Renal pelvis (tissue), 1 donor: ENCODE measurements at regions not wholly inside any gene's neighbourhood (a gene's known extent, or its start where the extent isn't known, plus 50 kb on each side); places are given as distances from the start of the nearest gene placed in this dataset.
"Not testable (repeated sequence)": the region's sequence is repeated elsewhere in the genome, so short reads cannot be mapped to it uniquely, and the experiment has no call there.

Experiments
- DNase-seq: peaks from one replicate; pipeline ENCODE4 v3.0.0-alpha.2; 2013

GRCh38 chr3:140752499-140752898 lies 74.6 kb downstream of the TRIM42 start:
- no peak for DNase-seq

- peak; percentile 7 for DNase-seq
Measured at GRCh38 chr3:140753865-140754754, 76.2 kb downstream of the TRIM42 start.

GRCh38 chr3:140754936-140755335 lies 77.1 kb downstream of the TRIM42 start:
- DNase-seq: peak; percentile 9

GRCh38 chr3:140756240-140757016 lies 78.6 kb downstream of the TRIM42 start:
- no peak for DNase-seq

GRCh38 chr3:140758791-140759444 lies 81.1 kb downstream of the TRIM42 start:
- DNase-seq: no peak

GRCh38 chr3:140760324-140761075 lies 82.6 kb downstream of the TRIM42 start:
- no peak for DNase-seq

GRCh38 chr3:140761076-140761639 lies 83.3 kb downstream of the TRIM42 start:
- no peak for DNase-seq

- DNase-seq: no peak
Measured at GRCh38 chr3:140762746-140763145, 84.9 kb downstream of the TRIM42 start.

- DNase-seq: no peak
Measured at GRCh38 chr3:140763532-140763931, 85.7 kb downstream of the TRIM42 start.

- no peak for DNase-seq
Measured at GRCh38 chr3:140765246-140765645, 87.4 kb downstream of the TRIM42 start.

- DNase-seq: no peak
Measured at GRCh38 chr3:140766465-140766864, 88.6 kb downstream of the TRIM42 start.

- no peak for DNase-seq
Measured at GRCh38 chr3:140767566-140767965, 89.7 kb downstream of the TRIM42 start.

- no peak for DNase-seq
Measured at GRCh38 chr3:140768941-140769340, 91.1 kb downstream of the TRIM42 start.

GRCh38 chr3:140769951-140770350 lies 92.1 kb downstream of the TRIM42 start:
- no peak for DNase-seq

GRCh38 chr3:140770977-140771667 lies 93.3 kb downstream of the TRIM42 start:
- no peak for DNase-seq

- no peak for DNase-seq
Measured at GRCh38 chr3:140777631-140778233, 99.9 kb downstream of the TRIM42 start.

GRCh38 chr3:140791368-140791767 lies 113.5 kb downstream of the TRIM42 start:
- DNase-seq: no peak

GRCh38 chr3:140794507-140794906 lies 116.6 kb downstream of the TRIM42 start:
- no peak for DNase-seq

- not testable (repeated sequence) for DNase-seq
Measured at GRCh38 chr3:140802898-140803297, 125.0 kb downstream of the TRIM42 start.

GRCh38 chr3:140809316-140809715 lies 131.5 kb downstream of the TRIM42 start:
- no peak for DNase-seq
